ENCODE measurements at regions not wholly inside any gene's neighbourhood (a gene's known extent, or its start where the extent isn't known, plus 50 kb on each side); places are given as distances from the start of the nearest gene placed in this dataset.

- no peak for TF ChIP-seq RAD21 (IDR thresholded peaks at IDR 0.05 in 1 of 2, conservative IDR thresholded peaks at IDR 0.05 in 1 of 2; ENCODE audit: low read depth in 2 of 2, low read length in 2 of 2)
Measured at GRCh38 chr19:31863122-31863521, 482.3 kb upstream of the ZNF507 start (continued).
